Naive thymus-derived CD4-positive, alpha-beta T cell (primary cell): ENCODE measurements at regions not wholly inside any gene's neighbourhood (a gene's known extent, or its start where the extent isn't known, plus 50 kb on each side); places are given as distances from the start of the nearest gene placed in this dataset.
"Not testable (repeated sequence)": the region's sequence is repeated elsewhere in the genome, so short reads cannot be mapped to it uniquely, and the experiment has no call there.

Experiments
- ATAC-seq: fragments of 150-1000 bp; cut with Tn5 transposase; 2 replicates; pipeline ENCODE4 v1.10.0; 2021; ENCODE audit warnings: mild to moderate bottlenecking, moderate library complexity
- CTCF ChIA-PET: fragments of 350-600 bp; sonication (Branson Sonifier 250); formaldehyde crosslinking; loops from one replicate; lab custom pipeline; 2021; ENCODE audit warnings: antibody characterized with exemption; lab: Charles Lee
- POLR2A ChIA-PET: fragments of 350-600 bp; sonication (Branson Sonifier 250); formaldehyde crosslinking; loops from one replicate; lab custom pipeline; 2021; ENCODE audit warnings: antibody characterized with exemption, inconsistent platforms; lab: Charles Lee
- DNase-seq, 9 donors: peaks; one replicate each; pipeline versions ENCODE4 v3.0.0 to v3.0.0-alpha.2; 2020 to 2022; ENCODE audit warnings: mixed read lengths in 1 of 9
- H3K27ac ChIP-seq: one replicate; pipeline ENCODE4 v1.7.0; 2013; ENCODE audit warnings: mild to moderate bottlenecking, low read depth, low read length, moderate library complexity
- H3K27me3 ChIP-seq, 2 donors: one replicate each; pipeline ENCODE4 v1.7.0; 2013; ENCODE audit warnings: low read length in 2 of 2, mild to moderate bottlenecking in 2 of 2, moderate library complexity in 2 of 2; ENCODE audit not compliant: control insufficient read depth in 2 of 2, insufficient read depth in 2 of 2
- H3K36me3 ChIP-seq, 3 experiments: 1 replicate in 2 of 3; 2 replicates in 1 of 3; pipeline ENCODE4 v1.7.0; 2013; ENCODE audit warnings: low read length in 3 of 3, mild to moderate bottlenecking in 3 of 3, moderate library complexity in 1 of 3; ENCODE audit not compliant: insufficient read depth in 3 of 3, control insufficient read depth in 2 of 3
- H3K4me1 ChIP-seq, 2 donors: one replicate each; pipeline ENCODE4 v1.7.0; 2013; ENCODE audit warnings: low read length in 2 of 2, mild to moderate bottlenecking in 2 of 2, moderate library complexity in 1 of 2; ENCODE audit not compliant: control insufficient read depth in 2 of 2, insufficient read depth in 2 of 2
- H3K4me3 ChIP-seq: 2 replicates; pipeline ENCODE4 v1.7.0; 2013; ENCODE audit warnings: mild to moderate bottlenecking, low read length
- H3K9me3 ChIP-seq, 3 experiments: 1 replicate in 2 of 3; 2 replicates in 1 of 3; pipeline ENCODE4 v1.7.0; 2013; ENCODE audit warnings: low read length in 3 of 3; ENCODE audit not compliant: control insufficient read depth in 2 of 3
- H3K27ac Mint-ChIP-seq, 9 donors: one replicate each; pipeline ENCODE4 v1.8.0; 2020 to 2022; ENCODE audit warnings: mixed read lengths in 9 of 9, mild to moderate bottlenecking in 8 of 9, moderate library complexity in 5 of 9, inconsistent platforms in 2 of 9
- H3K27me3 Mint-ChIP-seq, 5 donors: one replicate each; pipeline ENCODE4 v1.8.0; 2021 to 2022; ENCODE audit warnings: mixed read lengths in 5 of 5, mild to moderate bottlenecking in 1 of 5
- H3K36me3 Mint-ChIP-seq, 5 donors: one replicate each; pipeline ENCODE4 v1.8.0; 2020 to 2022; ENCODE audit warnings: mixed read lengths in 5 of 5, mild to moderate bottlenecking in 3 of 5, inconsistent platforms in 1 of 5
- H3K4me1 Mint-ChIP-seq, 7 donors: one replicate each; pipeline ENCODE4 v1.8.0; 2020 to 2022; ENCODE audit warnings: mixed read lengths in 7 of 7, mild to moderate bottlenecking in 3 of 7, inconsistent platforms in 1 of 7
- H3K4me3 Mint-ChIP-seq, 10 donors: one replicate each; pipeline ENCODE4 v1.8.0; 2020 to 2022; ENCODE audit warnings: mild to moderate bottlenecking in 10 of 10, mixed read lengths in 10 of 10, moderate library complexity in 6 of 10, inconsistent platforms in 2 of 10
- H3K9me3 Mint-ChIP-seq, 11 donors: one replicate each; pipeline ENCODE4 v1.8.0; 2020 to 2022; ENCODE audit warnings: mixed read lengths in 11 of 11, mild to moderate bottlenecking in 4 of 11, inconsistent platforms in 1 of 11, moderate library complexity in 1 of 11
- intact Hi-C, 2 donors: fragments of 100-400 bp; cut with micrococcal nuclease; formaldehyde crosslinking; loops; one replicate each; pipeline ENCODE4 v1.15.1; 2023

DNA sequence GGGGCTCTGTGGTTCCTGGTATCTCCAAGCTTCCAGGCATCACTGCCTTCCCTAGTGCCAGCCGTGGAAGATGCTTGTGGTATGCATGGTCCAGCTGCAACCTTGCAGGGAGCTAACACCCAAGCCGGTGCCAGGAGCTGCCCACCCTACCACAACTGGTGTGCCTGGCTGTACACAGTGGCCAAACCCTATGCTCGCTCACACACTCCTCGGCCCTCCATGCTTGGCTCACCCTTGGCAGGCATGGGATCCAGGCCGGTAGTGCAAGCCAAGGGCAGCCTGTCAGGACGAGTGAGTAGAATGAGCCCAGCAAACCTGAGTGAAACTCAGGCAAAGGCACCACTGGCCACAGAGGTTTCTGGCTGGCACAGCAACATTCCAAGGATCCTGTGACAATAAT is 1676.0 kb downstream of the SLITRK1 start:
- H3K9me3 ChIP-seq: peaks cover 0 to 10% (median 0%) of the 10 kb centered on the region in 3 experiments
- no peaks in the 10 kb centered on the region for H3K36me3 ChIP-seq
- Mint-ChIP-seq H3K36me3 (no peaks in the 10 kb centered on the region), H3K4me1 (no peaks in the 10 kb centered on the region), H3K9me3 (peaks cover 0 to 19% (median 4%) of the 10 kb centered on the region in 11 donors), H3K4me3 (no peak overlapping the region), H3K27me3 (no peaks in the 10 kb centered on the region), H3K27ac (no peak overlapping the region)
- no peak for DNase-seq
- no peaks in the 10 kb centered on the region for H3K4me1 ChIP-seq
- ChIA-PET POLR2A (no interaction called here), CTCF (no interaction called here)
- no peak overlapping the region for H3K27ac ChIP-seq
- H3K4me3 ChIP-seq: no peak overlapping the region
- intact Hi-C loops: no loop called here
- no peaks in the 10 kb centered on the region for H3K27me3 ChIP-seq
- ATAC-seq: no peak

DNA sequence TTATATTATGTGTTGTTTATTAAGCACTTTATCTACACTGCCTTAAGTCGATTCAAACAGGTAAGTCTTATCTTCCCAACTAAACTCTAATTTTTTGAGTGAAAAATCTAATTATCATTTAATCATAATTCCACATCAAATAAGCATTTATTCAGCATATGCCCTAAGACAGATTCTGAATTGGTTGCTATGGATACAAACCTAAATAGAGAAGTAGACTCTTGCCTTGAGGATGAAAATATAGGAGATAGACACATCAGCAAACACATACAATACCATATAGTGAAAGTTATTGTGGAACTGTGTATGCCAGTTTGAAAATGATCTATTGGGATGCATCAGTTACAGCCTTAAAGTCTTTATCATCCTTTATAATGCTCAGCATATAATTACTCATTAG is 1679.9 kb downstream of the SLITRK1 start:
- H3K4me3 ChIP-seq: no peak overlapping the region
- no peaks in the 10 kb centered on the region for H3K27me3 ChIP-seq
- no peak for ATAC-seq
- H3K9me3 Mint-ChIP-seq: peaks cover 0 to 35% (median 6%) of the 10 kb centered on the region in 11 donors
- no peak for DNase-seq
- peaks cover 0 to 14% (median 0%) of the 10 kb centered on the region in 3 experiments for H3K9me3 ChIP-seq
- no peak overlapping the region for H3K27ac ChIP-seq
- CTCF ChIA-PET: no interaction called here
- H3K27ac Mint-ChIP-seq: no peak overlapping the region
- POLR2A ChIA-PET: no interaction called here
- intact Hi-C loops: no loop called here
- no peaks in the 10 kb centered on the region for H3K4me1 ChIP-seq
- H3K36me3 ChIP-seq: no peaks in the 10 kb centered on the region
- H3K4me3 Mint-ChIP-seq: no peak overlapping the region
- no peaks in the 10 kb centered on the region for H3K4me1 Mint-ChIP-seq
- no peaks in the 10 kb centered on the region for H3K27me3 Mint-ChIP-seq
- H3K36me3 Mint-ChIP-seq: no peaks in the 10 kb centered on the region

DNA sequence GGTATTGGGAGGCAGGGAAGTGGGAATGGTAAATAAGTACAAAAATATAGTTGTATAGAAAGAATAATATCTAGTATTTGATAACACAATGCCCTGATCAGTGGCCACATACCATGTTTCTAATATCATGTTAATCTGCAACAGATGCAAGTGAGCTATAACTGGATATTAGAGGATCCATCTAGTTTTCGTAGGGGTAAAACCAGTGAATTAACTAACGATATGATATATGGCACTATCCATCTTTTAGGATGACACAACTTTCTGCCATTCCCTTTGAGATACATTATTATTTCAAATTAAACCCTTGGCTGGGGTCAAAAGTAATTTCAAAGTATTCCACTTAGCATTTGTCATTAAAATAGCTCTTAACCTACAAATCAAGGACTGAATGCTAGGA is 1686.2 kb downstream of the SLITRK1 start:
- CTCF ChIA-PET: no interaction called here
- DNase-seq (no peak), ATAC-seq (no peak)
- POLR2A ChIA-PET: no interaction called here
- no peaks in the 10 kb centered on the region for H3K4me1 Mint-ChIP-seq
- H3K36me3 Mint-ChIP-seq: no peaks in the 10 kb centered on the region
- peaks cover 0 to 26% (median 10%) of the 10 kb centered on the region in 11 donors for H3K9me3 Mint-ChIP-seq
- Histone ChIP-seq H3K27ac (no peak overlapping the region), H3K27me3 (no peaks in the 10 kb centered on the region), H3K4me1 (no peaks in the 10 kb centered on the region), H3K4me3 (no peak overlapping the region), H3K9me3 (peaks cover 0 to 7% (median 0%) of the 10 kb centered on the region in 3 experiments), H3K36me3 (no peaks in the 10 kb centered on the region)
- no peak overlapping the region for H3K27ac Mint-ChIP-seq
- no peaks in the 10 kb centered on the region for H3K27me3 Mint-ChIP-seq
- no peak overlapping the region for H3K4me3 Mint-ChIP-seq
- intact Hi-C loops: no loop called here

DNA sequence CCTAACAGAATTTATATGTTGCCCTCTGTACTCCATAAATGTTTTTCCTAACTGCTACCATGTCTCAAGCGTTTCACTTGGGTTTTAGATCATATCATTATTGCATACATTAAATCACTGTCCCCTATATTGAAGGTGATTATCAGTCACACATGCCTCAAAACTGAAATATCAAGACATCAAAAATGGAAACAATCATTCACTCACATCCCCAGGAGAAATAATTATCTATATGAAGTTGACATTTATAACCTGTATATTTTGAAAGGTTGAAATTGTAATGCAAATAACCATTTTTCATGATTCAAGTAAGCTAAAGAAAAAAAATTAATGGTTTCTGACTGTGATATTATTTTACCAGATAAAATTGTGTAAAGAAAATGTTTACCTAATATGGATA is 1695.0 kb downstream of the SLITRK1 start:
- Mint-ChIP-seq H3K4me3 (no peak overlapping the region), H3K27me3 (no peaks in the 10 kb centered on the region), H3K27ac (no peak overlapping the region), H3K4me1 (no peaks in the 10 kb centered on the region), H3K9me3 (peaks cover 3 to 19% (median 9%) of the 10 kb centered on the region in 11 donors), H3K36me3 (no peaks in the 10 kb centered on the region)
- ChIA-PET CTCF (no interaction called here), POLR2A (no interaction called here)
- H3K27me3 ChIP-seq: no peaks in the 10 kb centered on the region
- no peaks in the 10 kb centered on the region for H3K36me3 ChIP-seq
- DNase-seq: no peak
- ATAC-seq: no peak
- no peak overlapping the region for H3K4me3 ChIP-seq
- no peaks in the 10 kb centered on the region for H3K4me1 ChIP-seq
- no peaks in the 10 kb centered on the region for H3K9me3 ChIP-seq
- no peak overlapping the region for H3K27ac ChIP-seq
- intact Hi-C loops: no loop called here

DNA sequence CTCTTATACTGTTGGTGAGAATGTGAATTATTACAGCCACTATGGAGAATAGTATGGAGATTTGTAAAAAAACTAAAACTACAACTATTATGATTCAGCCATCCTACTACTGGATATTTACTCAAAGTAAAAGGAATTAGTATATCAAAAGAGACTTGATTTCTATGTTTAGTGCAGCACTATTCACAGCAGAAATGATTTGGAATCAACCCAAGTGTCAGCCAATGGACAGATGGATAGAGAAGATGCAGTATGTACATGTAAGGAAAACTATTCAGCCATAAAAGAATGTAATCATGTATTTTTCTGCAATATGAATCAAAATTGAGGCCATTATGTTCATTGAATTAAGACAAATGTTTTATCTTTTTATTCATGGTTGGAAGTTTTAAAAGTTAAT is 1705.5 kb downstream of the SLITRK1 start:
- H3K27me3 ChIP-seq: no peaks in the 10 kb centered on the region
- Mint-ChIP-seq H3K36me3 (no peaks in the 10 kb centered on the region), H3K27me3 (no peaks in the 10 kb centered on the region), H3K4me3 (no peak overlapping the region), H3K27ac (no peak overlapping the region), H3K4me1 (no peaks in the 10 kb centered on the region), H3K9me3 (peaks cover 1 to 40% (median 18%) of the 10 kb centered on the region in 11 donors)
- H3K9me3 ChIP-seq: no peaks in the 10 kb centered on the region
- no peaks in the 10 kb centered on the region for H3K4me1 ChIP-seq
- ChIA-PET POLR2A (no interaction called here), CTCF (no interaction called here)
- no peak for ATAC-seq
- H3K36me3 ChIP-seq: no peaks in the 10 kb centered on the region
- no peak for DNase-seq
- H3K27ac ChIP-seq: no peak overlapping the region
- no peak overlapping the region for H3K4me3 ChIP-seq
- intact Hi-C loops: no loop called here

DNA sequence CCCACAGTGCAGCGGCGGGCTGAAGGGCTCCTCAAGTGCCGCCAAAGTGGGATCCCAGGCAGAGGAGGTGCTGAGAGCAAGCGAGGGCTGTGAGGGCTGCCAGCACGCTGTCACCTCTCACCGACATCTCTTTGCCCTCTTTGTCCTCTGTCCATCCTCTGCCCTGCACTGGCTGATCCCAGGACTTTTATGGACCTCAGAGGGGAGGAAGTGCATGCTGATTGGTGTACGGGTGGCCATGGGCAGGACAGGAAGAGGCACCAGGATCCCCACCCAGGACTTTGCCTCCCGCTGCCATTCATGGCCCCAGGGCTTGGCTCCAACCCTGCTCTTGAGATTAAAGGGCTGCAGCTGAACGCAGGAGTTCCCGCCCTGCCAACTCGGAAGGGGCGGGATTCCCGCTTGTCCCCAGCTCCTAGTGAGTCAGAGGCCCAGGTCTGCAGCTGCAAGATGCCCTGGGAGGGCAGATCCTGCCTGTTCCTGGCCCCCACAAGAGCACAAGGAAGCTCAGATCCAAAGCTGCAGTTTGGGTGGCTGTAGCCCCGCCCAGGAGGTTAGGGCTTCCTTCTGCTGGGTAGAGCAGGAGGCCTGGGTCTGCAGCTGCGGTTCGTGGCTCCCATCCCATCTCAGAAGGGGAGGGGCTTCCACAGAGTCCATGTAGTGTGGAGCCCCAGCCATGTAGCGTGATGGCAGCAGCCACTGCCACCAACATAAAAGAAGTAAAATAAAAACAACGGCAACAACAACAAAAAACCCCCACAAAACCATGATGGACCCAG is 1716.7 kb downstream of the SLITRK1 start:
- no peak for DNase-seq
- H3K4me1 ChIP-seq: no peaks in the 10 kb centered on the region
- H3K36me3 Mint-ChIP-seq: no peaks in the 10 kb centered on the region
- no peak overlapping the region for H3K27ac Mint-ChIP-seq
- intact Hi-C loops: no loop called here
- POLR2A ChIA-PET: no interaction called here
- no peak overlapping the region for H3K27ac ChIP-seq
- H3K27me3 ChIP-seq: no peaks in the 10 kb centered on the region
- H3K27me3 Mint-ChIP-seq: no peaks in the 10 kb centered on the region
- no peaks in the 10 kb centered on the region for H3K36me3 ChIP-seq
- no peak for ATAC-seq
- H3K4me3 ChIP-seq: no peak overlapping the region
- H3K4me1 Mint-ChIP-seq: no peaks in the 10 kb centered on the region
- CTCF ChIA-PET: no interaction called here
- H3K9me3 Mint-ChIP-seq: peaks cover 3 to 41% (median 16%) of the 10 kb centered on the region in 11 donors
- no peak overlapping the region for H3K4me3 Mint-ChIP-seq
- peaks cover 0 to 9% (median 0%) of the 10 kb centered on the region in 3 experiments for H3K9me3 ChIP-seq

DNA sequence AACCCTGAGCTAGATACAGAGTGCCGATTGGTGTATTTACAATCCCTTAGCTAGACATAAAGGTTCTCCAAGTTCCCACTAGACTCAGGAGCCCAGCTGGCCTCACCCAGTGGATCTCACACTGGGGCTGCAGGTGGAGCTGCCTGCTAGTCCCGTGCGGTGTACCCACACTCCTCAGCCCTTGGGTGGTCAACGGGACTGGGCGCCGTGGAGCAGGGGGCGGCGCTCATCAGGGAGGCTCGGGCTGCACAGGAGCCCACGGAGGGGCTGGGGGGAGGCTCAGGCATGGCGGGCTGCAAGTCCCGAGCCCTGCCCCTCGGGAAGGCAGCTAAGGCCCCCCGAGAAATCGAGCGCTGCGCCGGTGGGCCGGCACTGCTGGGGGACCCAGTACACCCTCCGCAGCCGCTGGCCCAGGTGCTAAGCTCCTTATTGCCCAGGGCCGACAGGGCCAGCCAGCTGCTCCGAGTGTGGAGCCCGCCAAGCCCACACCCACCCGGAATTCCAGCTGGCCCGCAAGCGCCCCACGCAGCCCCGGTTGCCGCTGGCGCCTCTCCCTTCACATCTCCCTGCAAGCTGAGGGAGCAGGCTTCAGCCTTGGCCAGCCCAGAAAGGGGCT is 1717.4 kb downstream of the SLITRK1 start:
- CTCF ChIA-PET, ATAC-seq, H3K27ac ChIP-seq, H3K4me3 Mint-ChIP-seq, H3K27me3 Mint-ChIP-seq, H3K27ac Mint-ChIP-seq, POLR2A ChIA-PET, H3K4me1 ChIP-seq, H3K27me3 ChIP-seq, intact Hi-C loops, H3K4me3 ChIP-seq, H3K9me3 ChIP-seq, DNase-seq, H3K4me1 Mint-ChIP-seq, H3K36me3 Mint-ChIP-seq, H3K36me3 ChIP-seq: not testable (repeated sequence)
- H3K9me3 Mint-ChIP-seq: peaks cover 3 to 36% (median 15%) of the 10 kb centered on the region in 11 donors
